HUES64 (cell line): ENCODE measurements at regions not wholly inside any gene's neighbourhood (a gene's known extent, or its start where the extent isn't known, plus 50 kb on each side); places are given as distances from the start of the nearest gene placed in this dataset.

Experiments used
- H3K27ac ChIP-seq: 2 replicates; pipeline ENCODE4 v1.7.0; 2013; ENCODE audit warnings: low read depth, low read length, inconsistent platforms
- H3K27me3 ChIP-seq: 2 replicates; pipeline ENCODE4 v1.6.1; 2013; ENCODE audit warnings: mild to moderate bottlenecking, low read length; ENCODE audit not compliant: insufficient read depth
- H3K36me3 ChIP-seq: 2 replicates; pipeline ENCODE4 v1.6.1; 2013; ENCODE audit warnings: mild to moderate bottlenecking, low read length; ENCODE audit not compliant: insufficient read depth
- H3K4me1 ChIP-seq: 2 replicates; pipeline ENCODE4 v1.6.1; 2013; ENCODE audit warnings: mild to moderate bottlenecking, low read length, moderate library complexity; ENCODE audit not compliant: insufficient read depth
- H3K4me3 ChIP-seq: 2 replicates; pipeline ENCODE4 v1.5.1; 2013; ENCODE audit warnings: mild to moderate bottlenecking, low read length, moderate library complexity
- H3K9ac ChIP-seq: 2 replicates; pipeline ENCODE4 v1.6.1; 2013; ENCODE audit warnings: mild to moderate bottlenecking, low read depth, low read length
- H3K9me3 ChIP-seq: 2 replicates; pipeline ENCODE4 v1.6.1; 2013; ENCODE audit warnings: low read depth, low read length; ENCODE audit not compliant: insufficient read depth
- WGBS: fragments of 150-250, 120-280 bp; methylation state at CpG from one replicate; pipeline ENCODE4 v1.1.7; 2013; ENCODE audit warnings: missing lambda C conversion rate; 5-methylcytosine and 5-hydroxymethylcytosine counted together

GRCh38 chr20:10745790-10746189 is 72.0 kb upstream of the JAG1 start:
- H3K9ac ChIP-seq = no peak overlapping the region
- WGBS = 91% methylated on average over 4 of the region's 5 CpGs
- H3K9me3 ChIP-seq = no peaks in the 10 kb centered on the region
- no peaks in the 10 kb centered on the region for H3K36me3 ChIP-seq
- 0 out of 2 replicates have a peak, but pooled peaks cover 5% of the 10 kb centered on the region for H3K4me1 ChIP-seq
- no peak overlapping the region for H3K27ac ChIP-seq
- H3K27me3 ChIP-seq = no peaks in the 10 kb centered on the region
- H3K4me3 ChIP-seq = no peak overlapping the region

DNA sequence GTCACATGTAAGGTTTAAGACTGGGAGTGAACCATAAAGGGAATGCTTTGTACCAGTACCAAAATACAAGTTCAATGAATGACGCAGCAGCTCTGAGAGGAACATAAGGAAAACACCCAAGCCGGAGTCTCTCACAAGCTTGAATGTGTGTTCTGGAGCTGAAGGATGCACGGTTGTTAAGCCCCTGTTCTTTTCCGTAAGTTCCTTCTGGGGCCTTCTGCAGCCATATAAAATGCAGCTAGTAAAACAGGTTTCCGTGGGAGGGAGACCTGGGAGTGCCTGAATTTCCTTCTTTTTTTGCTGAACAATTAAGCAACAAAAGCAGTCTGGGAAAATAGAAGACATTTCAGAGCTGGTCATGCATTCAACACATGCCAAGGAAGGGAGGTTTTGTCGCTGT is 73.2 kb upstream of the JAG1 start:
- Histone ChIP-seq H3K4me1 (0 out of 2 replicates have a peak, but pooled peaks cover 5% of the 10 kb centered on the region), H3K9ac (no peak overlapping the region), H3K27me3 (no peaks in the 10 kb centered on the region), H3K27ac (no peak overlapping the region), H3K4me3 (no peak overlapping the region), H3K36me3 (no peaks in the 10 kb centered on the region), H3K9me3 (no peaks in the 10 kb centered on the region)
- WGBS = 94% methylated on average over 6 of the region's 6 CpGs

DNA sequence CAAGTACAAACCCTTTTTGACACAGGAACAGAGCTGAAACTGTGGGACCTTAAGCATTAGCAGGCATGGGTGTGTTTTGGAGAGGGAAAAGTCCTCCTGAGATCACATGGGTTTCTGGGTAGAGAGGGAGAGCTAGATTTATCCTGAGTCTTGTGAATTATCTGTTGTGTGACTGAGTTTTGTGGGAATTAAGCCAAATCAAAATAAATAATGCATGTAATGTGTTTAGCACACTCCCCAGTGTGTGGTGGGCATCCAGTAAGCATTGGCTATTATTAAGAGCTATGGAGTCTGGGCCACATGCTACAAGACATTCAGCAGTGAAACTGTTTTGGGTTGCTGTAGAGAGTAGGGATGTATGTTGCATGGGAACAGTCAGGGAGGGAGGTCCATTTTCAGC is 75.3 kb upstream of the JAG1 start:
- 0 out of 2 replicates have a peak, but pooled peaks cover 5% of the 10 kb centered on the region for H3K4me1 ChIP-seq
- no peak overlapping the region for H3K9ac ChIP-seq

DNA sequence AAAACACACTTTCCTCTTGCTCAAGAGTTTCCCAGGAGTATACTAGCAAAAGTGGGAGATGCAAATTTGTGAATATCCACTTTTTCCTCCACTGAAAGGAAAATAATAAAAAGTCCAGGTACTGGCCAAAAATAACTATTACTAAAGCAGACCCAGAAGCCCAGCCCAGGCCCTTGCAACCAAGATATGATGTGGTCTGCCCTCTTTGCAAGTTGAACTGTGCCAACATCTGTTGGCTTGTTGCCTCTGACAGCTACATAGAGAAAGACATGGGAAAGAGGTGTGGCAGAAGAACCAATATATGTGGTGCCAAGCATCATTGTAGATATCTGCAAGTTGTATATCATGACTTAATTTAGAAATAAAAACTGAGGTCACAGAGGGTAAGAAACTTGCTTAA is 78.4 kb upstream of the JAG1 start:
- H3K36me3 ChIP-seq = no peaks in the 10 kb centered on the region
- H3K27me3 ChIP-seq = no peaks in the 10 kb centered on the region
- H3K4me1 ChIP-seq = no peaks in the 10 kb centered on the region
- no peak overlapping the region for H3K4me3 ChIP-seq
- H3K27ac ChIP-seq = no peak overlapping the region
- H3K9me3 ChIP-seq = no peaks in the 10 kb centered on the region
- H3K9ac ChIP-seq = no peak overlapping the region

More for the DNA sequence above, 75.3 kb upstream of the JAG1 start:
- H3K36me3 ChIP-seq = no peaks in the 10 kb centered on the region
- no peak overlapping the region for H3K4me3 ChIP-seq
- no peak overlapping the region for H3K27ac ChIP-seq
- no peaks in the 10 kb centered on the region for H3K9me3 ChIP-seq
- no peaks in the 10 kb centered on the region for H3K27me3 ChIP-seq

- H3K27me3 ChIP-seq = no peaks in the 10 kb centered on the region
- no peak overlapping the region for H3K27ac ChIP-seq
- no peaks in the 10 kb centered on the region for H3K36me3 ChIP-seq
- H3K9ac ChIP-seq = no peak overlapping the region
- no peaks in the 10 kb centered on the region for H3K9me3 ChIP-seq
- H3K4me3 ChIP-seq = no peak overlapping the region
- WGBS = 93% methylated on average over 2 of the region's 2 CpGs
- no peaks in the 10 kb centered on the region for H3K4me1 ChIP-seq
Measured at GRCh38 chr20:10754824-10755223, 81.0 kb upstream of the JAG1 start.

DNA sequence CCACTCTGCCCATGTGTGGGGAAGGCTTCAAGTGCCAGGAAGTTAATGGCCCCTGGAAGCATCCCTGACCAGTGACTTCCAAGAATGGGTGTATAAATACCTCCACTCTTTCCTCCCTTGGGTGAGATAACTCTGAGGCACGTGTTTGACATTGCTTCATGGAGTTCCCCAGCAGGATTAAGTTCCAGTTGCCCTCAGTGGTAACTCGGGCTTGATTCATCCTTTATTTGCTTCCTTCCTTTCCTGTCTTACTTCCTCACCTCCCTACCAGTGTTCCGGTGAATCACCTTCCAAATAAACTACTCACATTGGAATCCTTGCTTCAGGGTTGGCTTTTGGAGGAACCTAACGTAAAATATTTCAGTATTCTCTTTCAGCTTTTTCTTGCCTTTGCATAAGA is 84.6 kb upstream of the JAG1 start:
- Histone ChIP-seq H3K4me3 (no peak overlapping the region), H3K36me3 (no peaks in the 10 kb centered on the region), H3K27ac (no peak overlapping the region), H3K4me1 (peaks cover 6% of the 10 kb centered on the region; the same call in 1 of the 2 replicates), H3K27me3 (no peaks in the 10 kb centered on the region), H3K9ac (no peak overlapping the region), H3K9me3 (no peaks in the 10 kb centered on the region)
- WGBS = 88% methylated on average over 4 of the region's 4 CpGs

- 95% methylated on average over 8 of the region's 8 CpGs for WGBS
- H3K9me3 ChIP-seq = no peaks in the 10 kb centered on the region
- no peak overlapping the region for H3K9ac ChIP-seq
- H3K36me3 ChIP-seq = no peaks in the 10 kb centered on the region
- no peaks in the 10 kb centered on the region; the same call in 1 of the 2 replicates for H3K27me3 ChIP-seq
- H3K4me3 ChIP-seq = no peak overlapping the region
- no peak overlapping the region for H3K27ac ChIP-seq
- peaks cover 6% of the 10 kb centered on the region; the same call in 1 of the 2 replicates for H3K4me1 ChIP-seq
Measured at GRCh38 chr20:10761232-10761631, 87.4 kb upstream of the JAG1 start.

GRCh38 chr20:10761786-10762185 is 88.0 kb upstream of the JAG1 start:
- Histone ChIP-seq H3K36me3 (no peaks in the 10 kb centered on the region), H3K27ac (no peak overlapping the region), H3K9ac (no peak overlapping the region), H3K4me1 (peaks cover 6% of the 10 kb centered on the region; the same call in 1 of the 2 replicates), H3K9me3 (no peaks in the 10 kb centered on the region), H3K4me3 (no peak overlapping the region), H3K27me3 (no peaks in the 10 kb centered on the region; the same call in 1 of the 2 replicates)
- WGBS = 96% methylated on average over 8 of the region's 8 CpGs

DNA sequence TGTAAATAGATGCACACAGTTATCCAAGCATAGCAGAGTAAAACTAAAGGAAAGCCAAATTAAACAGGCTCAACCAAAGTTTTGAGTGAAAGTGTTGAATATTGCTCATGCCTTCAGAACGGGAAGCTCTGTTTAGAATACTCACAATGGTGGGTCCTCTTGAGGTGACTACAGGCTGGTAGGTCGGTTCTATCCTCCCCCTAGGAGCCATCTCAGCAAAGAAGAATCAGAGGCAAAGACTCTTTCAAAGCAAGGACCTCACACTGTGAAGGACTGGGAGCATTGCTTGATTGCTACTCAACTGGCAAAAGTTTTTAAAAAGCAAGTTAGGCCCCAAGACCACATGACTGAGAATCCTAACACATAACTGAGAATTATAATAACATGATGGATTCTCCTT is 88.4 kb upstream of the JAG1 start:
- Histone ChIP-seq H3K9ac (no peak overlapping the region), H3K9me3 (no peaks in the 10 kb centered on the region), H3K27ac (no peak overlapping the region), H3K4me1 (peaks cover 6% of the 10 kb centered on the region; the same call in 1 of the 2 replicates), H3K36me3 (no peaks in the 10 kb centered on the region), H3K4me3 (no peak overlapping the region), H3K27me3 (no peaks in the 10 kb centered on the region; the same call in 1 of the 2 replicates)
- 56% methylated on average over 2 of the region's 2 CpGs for WGBS

DNA sequence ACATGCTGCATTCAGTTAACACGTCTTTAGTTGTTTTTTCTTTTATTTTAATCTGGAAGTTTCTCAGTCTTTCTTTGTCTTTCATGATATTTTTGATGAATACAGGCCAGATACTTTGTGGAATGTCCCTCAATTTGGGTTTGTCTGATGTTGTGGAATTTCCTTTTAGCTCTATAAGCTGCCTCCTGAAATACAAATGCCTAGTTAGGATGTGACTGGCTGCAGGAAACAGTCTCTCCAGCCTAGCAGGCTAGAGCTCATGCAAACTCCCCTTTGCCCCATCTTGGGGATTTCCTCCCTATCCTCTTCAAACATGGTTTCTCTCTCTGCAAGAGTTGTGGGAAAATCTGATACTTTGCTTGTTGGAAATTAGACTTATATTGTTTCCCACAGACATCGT is 89.3 kb upstream of the JAG1 start:
- no peaks in the 10 kb centered on the region for H3K9me3 ChIP-seq
- H3K4me1 ChIP-seq = peaks cover 6% of the 10 kb centered on the region; the same call in 1 of the 2 replicates
- 87% methylated on average over 1 of the region's 2 CpGs for WGBS
- H3K27me3 ChIP-seq = no peaks in the 10 kb centered on the region; the same call in 1 of the 2 replicates
- no peak overlapping the region for H3K9ac ChIP-seq
- H3K36me3 ChIP-seq = no peaks in the 10 kb centered on the region
- no peak overlapping the region for H3K27ac ChIP-seq
- H3K4me3 ChIP-seq = no peak overlapping the region

- peaks cover 22% of the 10 kb centered on the region for H3K4me1 ChIP-seq
- no peak overlapping the region for H3K9ac ChIP-seq
- H3K27ac ChIP-seq = no peak overlapping the region
- H3K27me3 ChIP-seq = no peaks in the 10 kb centered on the region; the same call in 1 of the 2 replicates
- no peak overlapping the region for H3K4me3 ChIP-seq
- WGBS = 69% methylated on average over 1 of the region's 2 CpGs
- no peaks in the 10 kb centered on the region for H3K9me3 ChIP-seq
- H3K36me3 ChIP-seq = no peaks in the 10 kb centered on the region
Measured at GRCh38 chr20:10769700-10770099, 95.9 kb upstream of the JAG1 start.

DNA sequence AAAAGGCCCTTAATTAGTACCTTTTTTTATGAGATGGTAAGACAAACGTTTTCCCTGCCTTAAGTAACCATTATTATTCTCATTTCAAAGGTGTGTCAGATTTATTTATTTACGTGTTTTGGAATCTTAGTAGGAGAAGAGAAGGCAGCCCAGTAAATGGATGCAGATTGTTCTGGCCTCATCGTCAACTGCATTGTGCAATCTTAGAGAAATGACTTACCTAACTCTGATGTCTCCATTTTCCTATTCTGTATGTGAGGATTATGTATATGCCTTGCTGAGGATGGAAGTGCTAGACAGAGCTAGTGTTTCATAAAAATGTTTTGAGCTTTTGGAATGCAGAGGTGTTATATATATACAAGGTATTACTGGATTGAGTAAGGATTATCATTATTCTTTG is 97.0 kb upstream of the JAG1 start:
- Histone ChIP-seq H3K4me1 (peaks cover 22% of the 10 kb centered on the region), H3K9me3 (no peaks in the 10 kb centered on the region), H3K36me3 (no peaks in the 10 kb centered on the region), H3K27ac (no peak overlapping the region), H3K27me3 (no peaks in the 10 kb centered on the region; the same call in 1 of the 2 replicates), H3K4me3 (no peak overlapping the region), H3K9ac (no peak overlapping the region)
- WGBS = 100% methylated on average over 2 of the region's 3 CpGs
